ENCODE measurements at regions not wholly inside any gene's neighbourhood (a gene's known extent, or its start where the extent isn't known, plus 50 kb on each side); places are given as distances from the start of the nearest gene placed in this dataset.

DNA sequence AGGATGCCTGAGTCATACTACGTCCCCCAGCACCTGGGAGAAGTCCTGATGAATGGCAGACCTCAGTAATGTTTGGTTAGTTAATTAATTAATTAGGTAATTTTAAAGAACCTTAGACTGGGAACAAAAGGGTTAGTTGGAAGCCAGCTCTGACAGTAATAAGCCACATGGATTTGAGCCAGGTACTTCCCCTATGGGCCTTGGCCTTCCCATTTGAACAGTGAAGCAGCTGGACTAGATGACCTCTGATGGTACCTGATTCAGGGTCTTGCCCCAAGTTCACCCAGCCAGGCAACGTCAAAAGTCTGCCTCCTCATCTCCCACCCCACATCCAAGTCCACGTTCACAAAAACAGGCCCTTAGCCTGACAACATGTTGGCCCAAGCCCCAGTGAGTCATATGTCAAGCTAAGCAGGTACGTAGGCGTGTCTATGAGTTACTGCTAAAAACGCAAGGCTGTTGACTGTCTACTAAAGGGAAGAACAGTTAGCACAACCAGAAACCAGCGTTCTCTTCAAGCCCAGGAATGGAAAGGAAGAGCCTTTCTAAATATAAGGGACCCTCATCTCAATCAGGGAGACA, 303.2 kb downstream of the ACTL7B start:
- H3K27ac ChIP-seq (ENCODE audit: control insufficient read depth, insufficient read depth, low read length), result peak overlapping the region; percentile 95
- no peaks in the 10 kb centered on the region for H3K36me3 ChIP-seq (ENCODE audit: control insufficient read depth in 2 of 2, extremely low read depth in 1 of 2, insufficient read depth in 2 of 2, low read length in 2 of 2)
- H3K4me3 ChIP-seq (ENCODE audit: control insufficient read depth in 2 of 3, extremely low read depth in 1 of 3, insufficient read depth in 2 of 3, low read depth in 1 of 3, low read length in 3 of 3), result peak overlapping the region in 1 of 3 experiments; percentile 6
- peak overlapping the region; percentile 55 for H3K4me2 ChIP-seq (ENCODE audit: control insufficient read depth, extremely low read depth, insufficient read depth, low read depth, low read length)
- FAIRE-seq, result peak; percentile 97
- peaks cover 54% of the 10 kb centered on the region for H3K4me1 ChIP-seq (ENCODE audit: control insufficient read depth, extremely low read depth, insufficient read depth, low read length)
- DNase-seq (ENCODE audit: low read depth, low spot score), result no peak
- H2AFZ ChIP-seq (ENCODE audit: control insufficient read depth, low read length), result no peak overlapping the region
- dilution Hi-C loops (cut with MboI; ENCODE audit: extremely low pct_ligation_motif_present, low sequenced_read_pairs), result no loop called here
- no peaks in the 10 kb centered on the region for H3K9me1 ChIP-seq (ENCODE audit: control insufficient read depth, extremely low read depth, insufficient read depth, low read length)
- peak overlapping the region; percentile 75 for H3K9ac ChIP-seq (ENCODE audit: control insufficient read depth, extremely low read depth, insufficient read depth, low read length)
- H4K20me1 ChIP-seq (ENCODE audit: control insufficient read depth, extremely low read depth, insufficient read depth, low read length), result no peaks in the 10 kb centered on the region
- no peaks in the 10 kb centered on the region for H3K9me3 ChIP-seq (ENCODE audit: control insufficient read depth, low read depth, low read length)
- H3K79me2 ChIP-seq (ENCODE audit: control insufficient read depth, insufficient read depth, low read length), result no peaks in the 10 kb centered on the region
- TF ChIP-seq, protein P1, sequence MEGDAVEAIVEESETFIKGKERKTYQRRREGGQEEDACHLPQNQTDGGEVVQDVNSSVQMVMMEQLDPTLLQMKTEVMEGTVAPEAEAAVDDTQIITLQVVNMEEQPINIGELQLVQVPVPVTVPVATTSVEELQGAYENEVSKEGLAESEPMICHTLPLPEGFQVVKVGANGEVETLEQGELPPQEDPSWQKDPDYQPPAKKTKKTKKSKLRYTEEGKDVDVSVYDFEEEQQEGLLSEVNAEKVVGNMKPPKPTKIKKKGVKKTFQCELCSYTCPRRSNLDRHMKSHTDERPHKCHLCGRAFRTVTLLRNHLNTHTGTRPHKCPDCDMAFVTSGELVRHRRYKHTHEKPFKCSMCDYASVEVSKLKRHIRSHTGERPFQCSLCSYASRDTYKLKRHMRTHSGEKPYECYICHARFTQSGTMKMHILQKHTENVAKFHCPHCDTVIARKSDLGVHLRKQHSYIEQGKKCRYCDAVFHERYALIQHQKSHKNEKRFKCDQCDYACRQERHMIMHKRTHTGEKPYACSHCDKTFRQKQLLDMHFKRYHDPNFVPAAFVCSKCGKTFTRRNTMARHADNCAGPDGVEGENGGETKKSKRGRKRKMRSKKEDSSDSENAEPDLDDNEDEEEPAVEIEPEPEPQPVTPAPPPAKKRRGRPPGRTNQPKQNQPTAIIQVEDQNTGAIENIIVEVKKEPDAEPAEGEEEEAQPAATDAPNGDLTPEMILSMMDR (optimal IDR thresholded peaks at IDR 0.05 in 1 of 3, IDR thresholded peaks at IDR 0.05 in 1 of 3, conservative IDR thresholded peaks at IDR 0.05 in 1 of 3; ENCODE audit: extremely low read depth in 1 of 3, insufficient read depth in 2 of 3, low read length in 3 of 3), result no peak
- TF ChIP-seq EZH2 (IDR thresholded peaks at IDR 0.05; ENCODE audit: low read length), result no peak
- no peaks in the 10 kb centered on the region for H3K27me3 ChIP-seq (ENCODE audit: control insufficient read depth, extremely low read depth, insufficient read depth, low read length)

DNA sequence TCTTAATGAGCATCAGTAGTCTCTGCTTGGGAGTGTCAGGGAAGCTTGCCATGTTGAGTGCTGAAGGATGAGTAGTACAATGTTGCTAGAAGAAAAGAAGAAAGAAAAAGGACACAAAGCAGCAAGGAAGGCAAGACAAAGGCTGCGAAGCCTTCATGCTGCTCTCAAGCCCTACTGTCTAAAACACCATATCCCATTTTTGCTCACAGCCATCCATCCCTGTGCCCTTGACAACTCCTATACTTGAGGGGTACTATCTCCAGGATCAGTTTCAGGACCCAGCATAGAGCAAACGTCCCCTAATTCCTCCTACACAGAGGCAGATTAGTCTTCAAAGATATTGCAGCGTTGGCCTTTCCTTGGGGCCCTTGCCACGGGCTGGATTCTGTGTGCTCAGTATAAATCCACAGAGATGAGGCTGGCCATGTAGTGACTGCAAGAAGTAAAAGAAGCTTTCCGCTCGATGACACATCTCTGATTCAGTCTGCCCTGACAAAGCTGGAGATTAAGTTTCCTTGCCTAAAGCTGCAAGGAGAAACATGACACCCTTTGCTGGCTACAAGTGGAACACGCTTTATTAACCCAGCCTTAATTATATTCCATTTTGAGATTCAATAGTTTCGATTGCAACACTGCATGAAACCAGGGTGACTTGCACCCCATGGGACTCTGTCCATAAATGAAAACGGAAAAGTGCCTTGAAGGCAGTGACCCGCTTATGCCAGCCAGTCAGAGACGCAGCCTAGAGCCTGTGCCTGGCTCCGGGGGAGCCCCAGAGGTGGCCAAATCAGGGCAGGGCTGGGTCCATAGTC, 304.6 kb downstream of the ACTL7B start:
- DNase-seq (ENCODE audit: low read depth, low spot score) (peak; percentile 83), FAIRE-seq (peak; percentile 99)
- Histone ChIP-seq H3K9ac (ENCODE audit: control insufficient read depth, extremely low read depth, insufficient read depth, low read length) (peak overlapping the region; percentile 75), H4K20me1 (ENCODE audit: control insufficient read depth, extremely low read depth, insufficient read depth, low read length) (no peaks in the 10 kb centered on the region), H3K4me3 (ENCODE audit: control insufficient read depth in 2 of 3, extremely low read depth in 1 of 3, insufficient read depth in 2 of 3, low read depth in 1 of 3, low read length in 3 of 3) (no peak overlapping the region), H3K27me3 (ENCODE audit: control insufficient read depth, extremely low read depth, insufficient read depth, low read length) (no peaks in the 10 kb centered on the region), H3K27ac (ENCODE audit: control insufficient read depth, insufficient read depth, low read length) (peak overlapping the region; percentile 95), H3K36me3 (ENCODE audit: control insufficient read depth in 2 of 2, extremely low read depth in 1 of 2, insufficient read depth in 2 of 2, low read length in 2 of 2) (no peaks in the 10 kb centered on the region), H2AFZ (ENCODE audit: control insufficient read depth, low read length) (no peak overlapping the region), H3K79me2 (ENCODE audit: control insufficient read depth, insufficient read depth, low read length) (no peaks in the 10 kb centered on the region), H3K4me2 (ENCODE audit: control insufficient read depth, extremely low read depth, insufficient read depth, low read depth, low read length) (peak overlapping the region; percentile 49), H3K9me3 (ENCODE audit: control insufficient read depth, low read depth, low read length) (no peaks in the 10 kb centered on the region), H3K4me1 (ENCODE audit: control insufficient read depth, extremely low read depth, insufficient read depth, low read length) (peaks cover 54% of the 10 kb centered on the region), H3K9me1 (ENCODE audit: control insufficient read depth, extremely low read depth, insufficient read depth, low read length) (no peaks in the 10 kb centered on the region)
- dilution Hi-C loops (cut with MboI; ENCODE audit: extremely low pct_ligation_motif_present, low sequenced_read_pairs), result no loop called here
- TF ChIP-seq EZH2 (IDR thresholded peaks at IDR 0.05; ENCODE audit: low read length), result no peak
- TF ChIP-seq, protein P1 (optimal IDR thresholded peaks at IDR 0.05 in 1 of 3, IDR thresholded peaks at IDR 0.05 in 1 of 3, conservative IDR thresholded peaks at IDR 0.05 in 1 of 3; ENCODE audit: extremely low read depth in 1 of 3, insufficient read depth in 2 of 3, low read length in 3 of 3), result no peak

Data from keratinocyte (primary cell).